SK-N-SH (cell line): ENCODE measurements at regions not wholly inside any gene's neighbourhood (a gene's known extent, or its start where the extent isn't known, plus 50 kb on each side); places are given as distances from the start of the nearest gene placed in this dataset.

Experiments
- CTCF ChIA-PET: fragments of 300-600, 350-600 bp; formaldehyde crosslinking; extraction: SDS; loops from one replicate; lab custom pipeline; 2021; lab: Yijun Ruan, JAX
- POLR2A ChIA-PET: fragments of 350-600 bp; sonication (Branson Sonifier 250); formaldehyde crosslinking; extraction: SDS; loops from one replicate; lab custom pipeline; 2020; ENCODE audit warnings: antibody characterized with exemption, inconsistent platforms; lab: Yijun Ruan, JAX
- DNase-seq: peaks from one replicate; pipeline ENCODE4 v3.0.0; 2012
- H2AFZ ChIP-seq: fragments of 200-600 bp; sonication (generic); 2 replicates; pipeline ENCODE4 v1.8.1; 2016; ENCODE audit warnings: antibody characterized with exemption, mild to moderate bottlenecking, low read depth
- H3F3A ChIP-seq: fragments of 200-600 bp; sonication (generic); replicated peaks from 2 replicates; pipeline ENCODE3; 2016; ENCODE audit warnings: antibody characterized with exemption, mild to moderate bottlenecking; ENCODE audit not compliant: insufficient read depth
- H3K27ac ChIP-seq, 2 experiments: fragments of 200-500 bp in 1 of 2; fragments of 200-600 bp in 1 of 2; sonication (Bioruptor generic) in 1 of 2; sonication (generic), shearing (Covaris generic) in 1 of 2; 2 replicates each; pipeline versions ENCODE4 v1.5.1 to v1.6.1; 2014 to 2016; ENCODE audit warnings: low read depth in 2 of 2, inconsistent platforms in 1 of 2, low read length in 1 of 2, mild to moderate bottlenecking in 1 of 2, mixed read lengths in 1 of 2
- H3K27me3 ChIP-seq: fragments of 200-600 bp; sonication (generic), shearing (Covaris generic); 2 replicates; pipeline ENCODE4 v1.6.1; 2016; ENCODE audit warnings: mixed run types; ENCODE audit not compliant: insufficient read depth
- H3K36me3 ChIP-seq, 2 experiments: fragments of 200-500 bp in 1 of 2; fragments of 200-600 bp in 1 of 2; sonication (Bioruptor generic) in 1 of 2; sonication (generic) in 1 of 2; replicated peaks in 1 of 2; 2 replicates each; pipeline versions ENCODE3 to v1.5.1; 2014 to 2016; ENCODE audit warnings: low read length in 1 of 2, mild to moderate bottlenecking in 1 of 2; ENCODE audit not compliant: insufficient read depth in 2 of 2, control insufficient read depth in 1 of 2
- H3K4me1 ChIP-seq, 2 experiments: fragments of 200-500 bp in 1 of 2; fragments of 200-600 bp in 1 of 2; sonication (Bioruptor generic) in 1 of 2; sonication (generic), shearing (Covaris generic) in 1 of 2; 2 replicates each; pipeline versions ENCODE4 v1.5.1 to v1.6.1; 2014 to 2016; ENCODE audit warnings: low read depth in 1 of 2, low read length in 1 of 2, mixed run types in 1 of 2; ENCODE audit not compliant: insufficient read depth in 2 of 2, control insufficient read depth in 1 of 2
- H3K4me2 ChIP-seq: fragments of 200-600 bp; sonication (generic), shearing (Covaris generic); 2 replicates; pipeline ENCODE4 v1.6.1; 2017; ENCODE audit warnings: mixed run types
- H3K4me3 ChIP-seq, 2 experiments: fragments of 200-500 bp in 1 of 2; fragments of 200-600 bp in 1 of 2; sonication (Bioruptor generic) in 1 of 2; sonication (generic), shearing (Covaris generic) in 1 of 2; 2 replicates each; pipeline versions ENCODE4 v1.5.1 to v1.8.1; 2014 to 2016; ENCODE audit warnings: low read depth in 2 of 2, inconsistent platforms in 1 of 2, low read length in 1 of 2, mild to moderate bottlenecking in 1 of 2, mixed read lengths in 1 of 2, moderate library complexity in 1 of 2
- H3K79me2 ChIP-seq: fragments of 200-600 bp; sonication (generic); 2 replicates; pipeline ENCODE4 v1.8.1; 2017; ENCODE audit warnings: mild to moderate bottlenecking; ENCODE audit not compliant: insufficient read depth
- H3K9ac ChIP-seq: fragments of 200-600 bp; sonication (generic); 2 replicates; pipeline ENCODE4 v1.6.1; 2017; ENCODE audit warnings: mixed run types
- H3K9me2 ChIP-seq: fragments of 200-600 bp; sonication (generic); 2 replicates; pipeline ENCODE4 v1.6.1; 2017; ENCODE audit warnings: mixed run types
- H3K9me3 ChIP-seq: fragments of 200-600 bp; sonication (generic); 2 replicates; pipeline ENCODE4 v1.6.1; 2017; ENCODE audit warnings: mixed run types, mild to moderate bottlenecking, moderate library complexity
- H4K20me1 ChIP-seq: fragments of 200-600 bp; sonication (generic); 2 replicates; pipeline ENCODE4 v1.6.1; 2017; ENCODE audit warnings: mild to moderate bottlenecking, mixed run types; ENCODE audit not compliant: insufficient read depth
- ELF1 ChIP-seq: IDR thresholded peaks from 2 replicates; pipeline ENCODE4 v1.4.0; 2012
- EP300 ChIP-seq, 2 experiments: IDR thresholded peaks; 2 replicates each; pipeline versions ENCODE4 v1.4.0 to v1.6.1; 2012; ENCODE audit warnings: borderline replicate concordance in 1 of 2, low read depth in 1 of 2, low read length in 1 of 2
- FOSL2 ChIP-seq: IDR thresholded peaks from 2 replicates; pipeline ENCODE4 v1.4.0; 2012; ENCODE audit warnings: low read depth, mild to moderate bottlenecking, moderate library complexity, borderline replicate concordance
- FOXJ3 ChIP-seq: sonication (generic); formaldehyde crosslinking; IDR thresholded peaks from 2 replicates; pipeline ENCODE4 v1.5.1; 2020; ENCODE audit warnings: mild to moderate bottlenecking, missing genetic modification reagents
- GABPA ChIP-seq: IDR thresholded peaks from 2 replicates; pipeline ENCODE4 v1.4.0; 2012; ENCODE audit warnings: low read depth, mild to moderate bottlenecking
- JUND ChIP-seq: IDR thresholded peaks from 2 replicates; pipeline ENCODE4 v1.4.0; 2012
- MEF2A ChIP-seq: IDR thresholded peaks from 2 replicates; pipeline ENCODE4 v1.4.0; 2012; ENCODE audit warnings: low read depth, borderline replicate concordance
- MXI1 ChIP-seq: IDR thresholded peaks from 2 replicates; pipeline ENCODE4 v1.6.1; 2012; ENCODE audit warnings: mild to moderate bottlenecking, low read depth, low read length, improper control_type of control experiment
- NFIC ChIP-seq: IDR thresholded peaks from 2 replicates; pipeline ENCODE4 v1.4.0; 2012; ENCODE audit warnings: borderline replicate concordance
- POLR2AphosphoS5 ChIP-seq: IDR thresholded peaks from 2 replicates; pipeline ENCODE4 v1.6.1; 2012; ENCODE audit warnings: low read depth, low read length
- RAD21 ChIP-seq: IDR thresholded peaks from 2 replicates; pipeline ENCODE4 v1.6.1; 2012; ENCODE audit warnings: mild to moderate bottlenecking, low read length
- RCOR1 ChIP-seq: fragments of 150-350 bp; IDR thresholded peaks from 2 replicates; pipeline ENCODE4 v1.6.1; 2017; ENCODE audit warnings: antibody characterized with exemption, low read length
- RFX5 ChIP-seq: IDR thresholded peaks from 2 replicates; pipeline ENCODE4 v1.6.1; 2012; ENCODE audit warnings: mild to moderate bottlenecking, improper control_type of control experiment, low read length
- RXRA ChIP-seq: IDR thresholded peaks from 2 replicates; pipeline ENCODE4 v1.4.0; 2012; ENCODE audit warnings: low read depth, mild to moderate bottlenecking, borderline replicate concordance
- SIN3A ChIP-seq: IDR thresholded peaks from 2 replicates; pipeline ENCODE4 v1.6.1; 2012; ENCODE audit warnings: low read depth, mild to moderate bottlenecking, low read length, moderate library complexity, borderline replicate concordance
- SMC3 ChIP-seq: IDR thresholded peaks from 2 replicates; pipeline ENCODE4 v1.6.1; 2012; ENCODE audit warnings: low read depth, low read length, improper control_type of control experiment
- TCF12 ChIP-seq: IDR thresholded peaks from 2 replicates; pipeline ENCODE4 v1.4.0; 2012
- YY1 ChIP-seq: IDR thresholded peaks from 2 replicates; pipeline ENCODE4 v1.4.0; 2012; ENCODE audit warnings: low read depth, mild to moderate bottlenecking
- ZBTB33 ChIP-seq: IDR thresholded peaks from 2 replicates; pipeline ENCODE4 v1.4.0; 2012; ENCODE audit warnings: low read depth, borderline replicate concordance
- WGBS: methylation state at CpG from one replicate; pipeline ENCODE4 v1.1.6; 2017; ENCODE audit warnings: low lambda C conversion rate; 5-methylcytosine and 5-hydroxymethylcytosine counted together
- TF ChIP-seq, protein P1 (sequence below): IDR thresholded peaks from 2 replicates; pipeline ENCODE4 v1.6.1; 2012; ENCODE audit warnings: mild to moderate bottlenecking, low read depth, low read length, moderate library complexity

DNA sequence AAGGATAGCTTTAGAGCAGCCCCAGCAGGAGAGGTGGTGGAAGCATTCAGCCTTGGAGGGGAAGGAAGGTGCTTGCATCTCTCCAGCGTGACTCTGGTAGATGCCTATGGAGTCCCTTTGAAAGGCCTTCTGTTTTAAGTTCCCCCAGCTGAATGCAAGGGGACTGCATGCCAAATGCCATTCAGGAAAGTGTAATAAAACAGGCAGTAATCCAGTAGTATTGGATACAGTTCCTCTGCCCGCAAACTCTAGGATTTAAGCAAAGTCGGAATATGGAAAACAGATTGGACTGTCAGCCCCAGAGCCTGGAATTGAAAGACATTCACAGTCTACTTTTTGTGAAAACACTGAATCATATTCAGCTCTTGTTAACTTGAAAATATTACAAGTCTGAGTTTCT lies 125.2 kb upstream of the GAREM1 start:
- Histone ChIP-seq H3K9me3 (no peaks in the 10 kb centered on the region), H3K4me1 (peaks cover 0 to 6% of the 10 kb centered on the region in 2 experiments; a peak in 2 of 4 replicates), H3F3A (no peaks in the 10 kb centered on the region), H3K9me2 (no peaks in the 10 kb centered on the region), H3K27me3 (no peaks in the 10 kb centered on the region), H3K4me3 (no peak overlapping the region), H3K79me2 (no peaks in the 10 kb centered on the region), H3K27ac (no peak overlapping the region), H3K36me3 (no peaks in the 10 kb centered on the region), H4K20me1 (no peaks in the 10 kb centered on the region), H3K4me2 (no peak overlapping the region), H3K9ac (no peak overlapping the region), H2AFZ (no peak overlapping the region)
- TF ChIP-seq RFX5 (no peak), RCOR1 (no peak), MEF2A (no peak), YY1 (no peak), JUND (no peak), EP300 (IDR thresholded peaks at IDR 0.05; ENCODE audit: borderline replicate concordance in 1 of 2, low read depth in 1 of 2, low read length in 1 of 2) (no peak), ELF1 (no peak), POLR2AphosphoS5 (no peak), FOXJ3 (no peak), MXI1 (no peak), RAD21 (no peak), SIN3A (no peak), FOSL2 (no peak), NFIC (no peak), GABPA (no peak), TCF12 (no peak), ZBTB33 (no peak), RXRA (no peak), SMC3 (no peak)
- TF ChIP-seq, protein P1, sequence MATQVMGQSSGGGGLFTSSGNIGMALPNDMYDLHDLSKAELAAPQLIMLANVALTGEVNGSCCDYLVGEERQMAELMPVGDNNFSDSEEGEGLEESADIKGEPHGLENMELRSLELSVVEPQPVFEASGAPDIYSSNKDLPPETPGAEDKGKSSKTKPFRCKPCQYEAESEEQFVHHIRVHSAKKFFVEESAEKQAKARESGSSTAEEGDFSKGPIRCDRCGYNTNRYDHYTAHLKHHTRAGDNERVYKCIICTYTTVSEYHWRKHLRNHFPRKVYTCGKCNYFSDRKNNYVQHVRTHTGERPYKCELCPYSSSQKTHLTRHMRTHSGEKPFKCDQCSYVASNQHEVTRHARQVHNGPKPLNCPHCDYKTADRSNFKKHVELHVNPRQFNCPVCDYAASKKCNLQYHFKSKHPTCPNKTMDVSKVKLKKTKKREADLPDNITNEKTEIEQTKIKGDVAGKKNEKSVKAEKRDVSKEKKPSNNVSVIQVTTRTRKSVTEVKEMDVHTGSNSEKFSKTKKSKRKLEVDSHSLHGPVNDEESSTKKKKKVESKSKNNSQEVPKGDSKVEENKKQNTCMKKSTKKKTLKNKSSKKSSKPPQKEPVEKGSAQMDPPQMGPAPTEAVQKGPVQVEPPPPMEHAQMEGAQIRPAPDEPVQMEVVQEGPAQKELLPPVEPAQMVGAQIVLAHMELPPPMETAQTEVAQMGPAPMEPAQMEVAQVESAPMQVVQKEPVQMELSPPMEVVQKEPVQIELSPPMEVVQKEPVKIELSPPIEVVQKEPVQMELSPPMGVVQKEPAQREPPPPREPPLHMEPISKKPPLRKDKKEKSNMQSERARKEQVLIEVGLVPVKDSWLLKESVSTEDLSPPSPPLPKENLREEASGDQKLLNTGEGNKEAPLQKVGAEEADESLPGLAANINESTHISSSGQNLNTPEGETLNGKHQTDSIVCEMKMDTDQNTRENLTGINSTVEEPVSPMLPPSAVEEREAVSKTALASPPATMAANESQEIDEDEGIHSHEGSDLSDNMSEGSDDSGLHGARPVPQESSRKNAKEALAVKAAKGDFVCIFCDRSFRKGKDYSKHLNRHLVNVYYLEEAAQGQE, result no peak
- ChIA-PET CTCF (interaction anchor here (1.1 to 1.7 kb wide), 3 partner anchors 158 to 438 kb away, joined by 3 to 6 read pairs (median 4); no protein-coding TSS in a partner anchor), POLR2A (no interaction called here)
- DNase-seq, result peak; percentile 27
- WGBS, result 50% methylated on average over 3 of the region's 3 CpGs
